CD4-positive, alpha-beta T cell treated with Interleukin-15 for 1 hour (primary cell): ENCODE measurements at regions not wholly inside any gene's neighbourhood (a gene's known extent, or its start where the extent isn't known, plus 50 kb on each side); places are given as distances from the start of the nearest gene placed in this dataset.

Experiments
- DNase-seq: peaks from one replicate; pipeline ENCODE4 v3.0.0-alpha.2; 2020

GRCh38 chr6:37105148-37106050, 64.6 kb upstream of the PIM1 start:
- no peak for DNase-seq

- no peak for DNase-seq
Observed at GRCh38 chr6:37106051-37106363, 63.9 kb upstream of the PIM1 start.

- no peak for DNase-seq
Observed at GRCh38 chr6:37106554-37106953, 63.4 kb upstream of the PIM1 start.

- no peak for DNase-seq
Observed at GRCh38 chr6:37106982-37107491, 62.9 kb upstream of the PIM1 start.

- DNase-seq = no peak
Observed at GRCh38 chr6:37109714-37110499, 60.0 kb upstream of the PIM1 start.

- no peak for DNase-seq
Observed at GRCh38 chr6:37110500-37111461, 59.2 kb upstream of the PIM1 start.

- DNase-seq = no peak
Observed at GRCh38 chr6:37113976-37114375, 56.0 kb upstream of the PIM1 start.

GRCh38 chr6:37114612-37115011, 55.3 kb upstream of the PIM1 start:
- DNase-seq = no peak

GRCh38 chr6:37115236-37115895, 54.6 kb upstream of the PIM1 start:
- no peak for DNase-seq

GRCh38 chr6:37116326-37116725, 53.6 kb upstream of the PIM1 start:
- no peak for DNase-seq

- no peak for DNase-seq
Observed at GRCh38 chr6:37119387-37119886, 50.5 kb upstream of the PIM1 start.
